Right ventricle myocardium inferior (tissue), 1 donor: ENCODE measurements at regions not wholly inside any gene's neighbourhood (a gene's known extent, or its start where the extent isn't known, plus 50 kb on each side); places are given as distances from the start of the nearest gene placed in this dataset.
"Not testable (repeated sequence)": the region's sequence is repeated elsewhere in the genome, so short reads cannot be mapped to it uniquely, and the experiment has no call there.

Source experiments
- ATAC-seq: fragments of 200-7000 bp; cut with Tn5 transposase; one replicate; pipeline ENCODE4 v1.9.1; 2020; ENCODE audit warnings: mild to moderate bottlenecking, moderate library complexity
- DNase-seq: peaks from one replicate; pipeline ENCODE4 v3.0.0; 2021; ENCODE audit errors: missing footprints
- intact Hi-C: fragments of 100-400 bp; cut with DNase I; formaldehyde crosslinking; loops from one replicate; pipeline ENCODE4 v1.11.0; 2022
- donor health status: DM: no; HTN: yes; CAD: no; lungs with severe emphysema.

- DNase-seq = no peak
These were observed 136.4 kb downstream of the CCNG2 start for GRCh38 chr4:77293426-77293825.

GRCh38 chr4:77300996-77301395 lies 144.0 kb downstream of the CCNG2 start:
- ATAC-seq, intact Hi-C loops: not testable (repeated sequence)
- peak; percentile 32 for DNase-seq

More at GRCh38 chr4:77293426-77293825, 136.4 kb downstream of the CCNG2 start:
- intact Hi-C loops = no loop called here
- no peak for ATAC-seq

- no peak for DNase-seq
- ATAC-seq = no peak
- intact Hi-C loops = no loop called here
These were observed 148.8 kb downstream of the CCNG2 start for GRCh38 chr4:77305766-77306165.

GRCh38 chr4:77306496-77306895 lies 149.5 kb downstream of the CCNG2 start:
- intact Hi-C loops = no loop called here
- ATAC-seq = no peak
- no peak for DNase-seq

DNA sequence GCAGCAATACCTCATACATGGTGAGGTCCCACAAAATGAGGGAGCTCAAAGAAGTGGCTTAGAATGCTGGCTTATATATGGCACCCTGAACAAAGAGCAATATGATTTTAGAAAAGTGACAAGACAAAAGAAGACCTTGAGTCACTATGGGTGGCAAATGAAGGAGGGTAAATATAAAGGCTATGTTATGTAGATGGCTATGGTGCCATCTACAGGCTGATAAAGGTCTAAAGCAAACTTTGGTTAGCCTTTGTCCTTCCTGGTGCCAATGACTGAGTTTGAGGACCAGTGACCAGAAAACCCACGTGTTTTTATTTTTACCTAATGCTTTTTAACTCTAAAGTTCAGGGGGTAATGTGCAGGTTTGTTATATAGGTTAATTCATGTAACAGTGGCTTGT lies 151.8 kb downstream of the CCNG2 start:
- no peak for DNase-seq
- ATAC-seq = no peak
- intact Hi-C loops = no loop called here

GRCh38 chr4:77309496-77309895 lies 152.5 kb downstream of the CCNG2 start:
- ATAC-seq (no peak), DNase-seq (no peak)
- intact Hi-C loops = no loop called here

DNA sequence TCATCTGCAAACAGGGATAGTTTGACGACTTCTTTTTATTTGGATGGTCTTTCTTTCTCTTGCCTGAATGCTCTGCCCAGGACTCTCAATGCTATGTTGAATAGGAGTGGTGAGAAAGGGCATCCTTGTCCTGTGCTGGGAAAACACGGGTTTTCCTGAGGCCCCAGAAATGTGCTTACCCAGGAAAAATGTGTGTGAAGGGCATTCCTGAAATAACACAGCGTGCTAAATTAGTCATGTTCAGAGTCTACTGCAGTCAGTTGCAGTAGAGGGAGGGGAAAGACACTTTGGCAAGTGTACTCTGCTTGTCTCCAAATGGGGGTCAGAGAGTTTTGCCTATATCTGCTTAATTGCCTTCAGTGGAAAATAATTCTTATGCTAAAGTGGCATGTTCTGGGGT lies 153.9 kb downstream of the CCNG2 start:
- peak; percentile 2 for DNase-seq
- intact Hi-C loops = no loop called here
- ATAC-seq = no peak

DNA sequence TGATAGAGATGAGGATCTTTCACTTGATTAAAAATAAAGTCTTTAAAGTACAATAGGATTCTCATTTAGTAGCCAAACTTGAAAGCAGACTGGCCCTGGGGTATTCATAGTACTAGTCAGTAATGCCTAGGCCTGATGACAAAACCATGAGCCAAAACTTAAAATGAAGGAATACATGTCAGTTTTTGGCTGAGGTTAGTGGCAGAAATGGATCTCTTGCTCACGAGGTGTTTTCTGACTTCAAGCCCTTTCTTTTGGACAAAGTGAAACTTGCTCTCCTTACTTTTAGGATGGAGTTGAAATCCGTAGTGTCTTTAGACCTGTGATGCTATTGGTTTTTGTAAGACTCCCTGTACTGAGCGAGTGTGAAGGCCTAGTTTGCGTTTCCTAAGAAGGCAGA lies 157.7 kb downstream of the CCNG2 start:
- intact Hi-C loops = no loop called here
- ATAC-seq (no peak), DNase-seq (no peak)

DNA sequence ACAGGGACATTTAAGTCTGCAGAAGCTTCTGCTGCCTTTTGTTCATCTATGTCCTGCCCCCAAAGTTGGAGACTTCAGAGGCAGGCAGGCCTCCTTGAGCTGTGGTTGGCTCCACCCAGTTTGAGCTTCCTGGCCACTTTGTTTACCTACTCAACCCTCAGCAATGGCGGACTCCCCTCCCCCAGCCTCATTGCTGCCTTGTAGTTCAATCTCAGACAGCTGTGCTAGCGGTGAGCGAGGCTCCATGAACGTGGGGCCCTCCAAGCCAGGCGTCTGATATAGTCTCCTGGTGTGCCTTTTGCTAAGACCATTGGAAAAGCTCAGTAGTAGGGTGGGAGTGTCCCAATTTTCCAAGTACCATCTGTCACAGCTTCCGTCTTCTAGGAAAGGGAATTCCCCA lies 170.1 kb downstream of the CCNG2 start:
- ATAC-seq = no peak

DNA sequence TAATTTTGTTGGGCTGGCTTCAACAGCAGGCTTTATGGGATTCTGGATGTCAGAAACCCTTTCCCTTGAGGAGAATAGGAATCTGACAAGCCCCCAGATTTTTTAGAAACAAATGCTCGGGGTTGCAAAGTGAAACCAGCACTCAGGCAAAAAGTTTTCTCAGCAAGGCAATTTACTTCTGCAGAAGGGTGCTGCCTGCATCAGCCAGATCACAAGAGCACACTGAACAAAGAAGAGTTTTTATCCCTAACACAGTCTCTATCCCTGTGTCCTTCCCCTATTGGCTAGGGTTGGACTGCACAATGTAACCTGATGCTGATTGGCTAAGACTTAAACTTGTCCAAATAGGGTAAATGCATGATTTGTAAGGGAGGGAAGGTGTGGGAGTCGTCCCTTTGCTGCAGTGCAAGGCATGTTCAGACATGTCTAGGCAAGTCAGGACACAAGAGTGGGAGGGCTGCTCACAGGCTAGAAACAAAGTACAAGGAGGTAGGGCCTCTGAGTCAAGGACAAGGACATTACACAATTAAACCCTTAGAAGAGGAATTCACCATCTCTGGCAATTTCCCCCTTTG lies 175.8 kb downstream of the CCNG2 start:
- ATAC-seq = no peak
- intact Hi-C loops = no loop called here
- no peak for DNase-seq

More for the DNA sequence above, 170.1 kb downstream of the CCNG2 start:
- DNase-seq = no peak
- intact Hi-C loops = no loop called here

- ATAC-seq (no peak), DNase-seq (no peak)
- intact Hi-C loops = no loop called here
These were observed 179.6 kb downstream of the CCNG2 start for GRCh38 chr4:77336411-77337142.

DNA sequence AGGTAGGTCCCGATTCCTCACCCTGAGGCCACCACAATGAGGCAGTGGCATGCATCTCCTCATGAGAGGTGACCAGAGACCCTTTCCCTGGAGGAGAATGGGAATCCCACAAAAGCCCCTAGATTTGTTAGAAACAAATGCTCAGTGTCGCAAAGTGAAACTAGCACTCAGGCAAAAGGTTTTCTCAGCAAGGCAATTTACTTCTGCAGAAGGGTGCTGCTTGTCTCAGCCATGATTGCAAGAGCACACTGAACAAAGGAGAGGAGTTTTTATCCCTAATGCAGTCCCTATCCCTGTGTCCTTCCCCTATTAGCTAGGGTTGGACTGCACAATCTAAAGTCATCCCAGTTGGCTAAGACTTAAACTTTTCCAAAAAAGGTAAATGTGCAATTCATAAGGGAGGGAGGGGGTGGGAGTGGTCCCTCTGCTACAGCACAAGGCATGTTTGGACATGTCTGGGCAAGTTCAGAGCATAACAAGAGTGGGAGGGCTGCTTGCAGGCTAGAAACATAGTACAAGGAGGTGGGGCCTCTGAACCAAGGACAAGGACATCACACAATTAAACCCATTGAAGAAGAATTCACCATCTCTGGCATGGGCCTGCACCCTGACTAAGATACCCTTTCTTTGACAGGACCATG lies 185.3 kb downstream of the CCNG2 start:
- ATAC-seq (no peak), DNase-seq (no peak)
- intact Hi-C loops = no loop called here

- ATAC-seq = no peak
- DNase-seq = no peak
- intact Hi-C loops = no loop called here
These were observed 187.0 kb downstream of the CCNG2 start for GRCh38 chr4:77344001-77344400.

DNA sequence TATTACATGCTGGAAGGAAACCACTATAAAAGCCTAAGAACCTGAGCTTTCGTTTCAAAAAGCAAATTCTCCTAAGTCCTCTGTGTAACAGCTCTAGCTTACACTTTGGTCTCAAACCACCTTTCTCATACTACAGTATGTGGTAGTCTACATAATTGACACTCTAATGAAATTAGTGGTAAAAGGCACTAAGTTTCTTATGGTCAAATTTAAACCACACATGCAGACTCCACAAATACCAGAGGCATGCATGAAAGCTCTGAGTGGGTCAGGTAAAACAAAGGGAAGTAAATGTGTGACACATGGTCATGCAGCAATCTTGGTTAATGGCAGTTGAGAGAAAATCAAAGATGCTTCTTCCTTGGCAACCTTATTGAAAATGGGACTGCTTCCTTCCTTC lies 187.8 kb downstream of the CCNG2 start:
- intact Hi-C loops = no loop called here
- no peak for ATAC-seq
- DNase-seq = no peak

DNA sequence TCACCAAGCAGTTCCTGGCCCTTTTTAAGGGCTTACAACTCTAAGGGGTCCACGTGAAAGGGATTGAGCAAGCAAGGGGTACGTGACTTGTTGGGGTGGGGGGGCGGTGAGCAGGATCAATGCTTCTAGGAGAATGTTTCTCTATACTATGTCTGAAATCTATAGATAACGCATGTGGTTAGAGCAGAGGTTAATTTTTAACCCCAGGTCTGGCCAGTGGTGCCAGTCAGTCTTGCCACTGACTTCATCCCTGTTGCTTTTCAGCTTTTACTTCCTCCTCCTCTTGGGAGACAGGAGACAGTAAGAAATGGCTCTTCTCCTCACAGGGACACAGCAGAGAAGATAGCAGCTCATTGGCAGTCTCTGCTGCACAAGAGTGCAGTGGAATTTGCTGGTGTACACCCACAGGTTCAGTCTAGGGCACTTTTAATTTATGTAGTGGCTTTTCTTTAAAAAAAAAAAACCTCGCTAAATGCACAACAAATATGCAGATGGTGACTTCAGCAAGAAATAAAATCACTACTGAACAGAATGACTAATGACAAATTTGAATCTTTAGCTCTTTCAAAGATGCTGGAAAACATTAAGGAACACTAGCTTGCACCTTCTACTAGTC lies 190.5 kb downstream of the CCNG2 start:
- intact Hi-C loops = no loop called here
- no peak for DNase-seq
- ATAC-seq = no peak

- ATAC-seq (no peak), DNase-seq (no peak)
- intact Hi-C loops = no loop called here
These were observed 191.8 kb downstream of the CCNG2 start for GRCh38 chr4:77348815-77349214.

- DNase-seq = no peak
- intact Hi-C loops = no loop called here
- no peak for ATAC-seq
These were observed 192.4 kb downstream of the CCNG2 start for GRCh38 chr4:77349364-77349763.

DNA sequence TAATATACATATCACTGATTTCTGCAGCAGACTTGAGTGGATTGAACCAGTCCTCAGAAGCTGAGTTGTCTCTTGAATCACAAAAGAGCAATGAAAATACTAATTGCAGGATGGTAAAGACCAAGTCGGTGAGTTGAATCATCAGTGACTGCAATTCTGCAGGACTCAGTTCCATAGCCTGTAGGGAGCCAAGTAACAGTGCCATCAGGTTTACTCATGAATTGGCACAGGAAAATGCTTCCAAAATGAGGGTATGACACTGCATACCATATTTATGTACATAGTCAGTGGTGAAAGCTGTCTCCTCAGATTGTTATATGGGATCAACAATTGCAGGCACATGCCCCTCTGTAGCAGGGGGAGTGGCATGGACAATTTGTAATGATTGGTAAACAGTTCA lies 192.8 kb downstream of the CCNG2 start:
- intact Hi-C loops = no loop called here
- ATAC-seq = no peak
- no peak for DNase-seq

DNA sequence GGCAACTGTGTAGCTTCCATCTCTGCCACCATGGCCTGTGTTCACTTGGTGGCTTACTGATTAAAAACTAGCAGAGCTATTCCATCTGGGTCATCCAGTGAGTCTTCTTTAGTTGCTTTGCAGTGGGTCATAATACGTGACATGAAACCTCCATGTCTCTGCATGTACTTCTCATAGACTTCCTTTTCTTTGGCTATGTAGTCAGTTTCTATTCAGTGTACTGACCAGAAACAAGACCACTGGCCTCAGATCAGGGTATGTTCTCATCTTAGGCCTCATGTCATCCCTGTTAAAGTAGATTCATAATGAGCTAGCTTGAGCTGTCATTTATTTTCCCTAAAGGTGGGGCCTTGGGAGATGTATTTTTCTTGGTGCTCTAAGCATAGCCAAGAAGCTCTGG lies 195.2 kb downstream of the CCNG2 start:
- intact Hi-C loops = no loop called here
- ATAC-seq (no peak), DNase-seq (no peak)

DNA sequence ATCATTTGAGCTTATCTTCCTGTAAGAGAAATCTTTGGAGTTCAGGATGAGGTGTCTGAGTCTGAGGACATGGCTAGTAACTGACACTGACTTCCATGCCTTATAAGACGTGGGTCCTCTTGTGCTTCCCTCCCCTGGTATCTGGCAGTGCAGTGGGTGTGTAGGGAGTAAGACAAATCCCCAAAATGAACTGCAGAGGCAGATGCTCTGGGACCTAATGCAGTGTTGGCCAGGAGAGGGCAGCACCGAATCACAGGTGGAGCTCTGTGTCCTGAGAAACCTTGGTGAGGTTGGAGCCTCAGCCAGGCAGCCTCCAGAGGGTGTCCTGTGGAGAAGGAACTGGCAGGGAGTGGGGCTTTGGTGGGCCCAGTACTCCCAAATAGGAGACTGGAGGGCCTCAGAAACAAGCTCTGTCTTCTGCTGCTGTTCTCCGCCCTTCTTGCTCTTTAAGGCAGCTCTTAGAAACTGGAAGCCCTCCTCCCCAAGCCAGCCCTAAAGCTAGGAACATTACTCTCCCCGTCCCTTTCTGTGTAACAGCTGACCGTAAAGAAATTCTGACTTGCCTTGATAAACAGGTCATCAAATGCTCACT lies 196.8 kb downstream of the CCNG2 start:
- DNase-seq, ATAC-seq, intact Hi-C loops: not testable (repeated sequence)
